Gastroesophageal sphincter (tissue), 3 donors: ENCODE measurements at regions not wholly inside any gene's neighbourhood (a gene's known extent, or its start where the extent isn't known, plus 50 kb on each side); places are given as distances from the start of the nearest gene placed in this dataset.

Experiments
- EP300 ChIP-seq: sonication (generic); formaldehyde crosslinking; IDR thresholded peaks from one replicate; pipeline ENCODE4 v1.6.1; 2017; ENCODE audit warnings: antibody characterized with exemption, mild to moderate bottlenecking
- POLR2AphosphoS5 ChIP-seq: sonication (generic); formaldehyde crosslinking; IDR thresholded peaks from one replicate; pipeline ENCODE4 v1.6.1; 2017; ENCODE audit warnings: antibody characterized with exemption
- TF ChIP-seq, protein P1 (sequence below), 4 experiments: fragments of 200-600 bp in 2 of 4; fragments of 450-650 bp in 2 of 4; sonication (generic) in 1 of 4; IDR thresholded peaks; one replicate each; pipeline ENCODE4 v1.5.1; 2017 to 2019; ENCODE audit warnings: antibody characterized with exemption in 4 of 4, mild to moderate bottlenecking in 2 of 4, moderate library complexity in 2 of 4

DNA sequence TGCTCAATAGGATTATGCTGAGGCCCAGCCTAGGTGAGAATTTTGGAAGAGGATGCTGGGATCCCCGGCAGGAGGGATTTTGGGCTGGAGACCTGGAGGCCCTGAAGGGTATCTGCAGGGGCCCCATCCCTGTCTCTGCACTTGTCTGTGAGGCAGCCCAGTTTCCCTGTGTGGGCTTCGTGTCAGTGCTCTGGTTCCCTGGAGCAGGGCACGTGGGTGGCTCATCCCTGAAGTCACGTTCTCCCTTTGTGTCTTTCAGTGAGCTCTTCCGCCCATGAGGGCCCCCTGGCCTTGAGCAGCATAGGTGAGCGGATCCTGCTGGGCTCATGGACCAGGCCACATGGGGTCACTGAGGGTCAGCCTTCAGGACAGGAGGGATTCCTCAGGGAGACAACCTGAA is 217.9 kb downstream of the SNRPN start:
- TF ChIP-seq, protein P1, sequence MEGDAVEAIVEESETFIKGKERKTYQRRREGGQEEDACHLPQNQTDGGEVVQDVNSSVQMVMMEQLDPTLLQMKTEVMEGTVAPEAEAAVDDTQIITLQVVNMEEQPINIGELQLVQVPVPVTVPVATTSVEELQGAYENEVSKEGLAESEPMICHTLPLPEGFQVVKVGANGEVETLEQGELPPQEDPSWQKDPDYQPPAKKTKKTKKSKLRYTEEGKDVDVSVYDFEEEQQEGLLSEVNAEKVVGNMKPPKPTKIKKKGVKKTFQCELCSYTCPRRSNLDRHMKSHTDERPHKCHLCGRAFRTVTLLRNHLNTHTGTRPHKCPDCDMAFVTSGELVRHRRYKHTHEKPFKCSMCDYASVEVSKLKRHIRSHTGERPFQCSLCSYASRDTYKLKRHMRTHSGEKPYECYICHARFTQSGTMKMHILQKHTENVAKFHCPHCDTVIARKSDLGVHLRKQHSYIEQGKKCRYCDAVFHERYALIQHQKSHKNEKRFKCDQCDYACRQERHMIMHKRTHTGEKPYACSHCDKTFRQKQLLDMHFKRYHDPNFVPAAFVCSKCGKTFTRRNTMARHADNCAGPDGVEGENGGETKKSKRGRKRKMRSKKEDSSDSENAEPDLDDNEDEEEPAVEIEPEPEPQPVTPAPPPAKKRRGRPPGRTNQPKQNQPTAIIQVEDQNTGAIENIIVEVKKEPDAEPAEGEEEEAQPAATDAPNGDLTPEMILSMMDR (IDR thresholded peaks at IDR 0.05) = no peak
- TF ChIP-seq EP300 (no peak), POLR2AphosphoS5 (no peak)
